Head of caudate nucleus (tissue), 42 donors: ENCODE measurements at regions not wholly inside any gene's neighbourhood (a gene's known extent, or its start where the extent isn't known, plus 50 kb on each side); places are given as distances from the start of the nearest gene placed in this dataset.

Experiments
- DNase-seq, 42 donors: peaks; one replicate each; pipeline versions ENCODE4 v3.0.0 to v3.0.0-alpha.2; 2020 to 2021; ENCODE audit warnings: mixed read lengths in 7 of 42
- intact Hi-C: fragments of 100-400 bp; cut with DNase I; formaldehyde crosslinking; loops from one replicate; pipeline ENCODE4 v1.15.0; 2022

- no peak for DNase-seq
- intact Hi-C loops = no loop called here
Observed at GRCh38 chr10:108862676-108863350, 1060.5 kb downstream of the XPNPEP1 start.

DNA sequence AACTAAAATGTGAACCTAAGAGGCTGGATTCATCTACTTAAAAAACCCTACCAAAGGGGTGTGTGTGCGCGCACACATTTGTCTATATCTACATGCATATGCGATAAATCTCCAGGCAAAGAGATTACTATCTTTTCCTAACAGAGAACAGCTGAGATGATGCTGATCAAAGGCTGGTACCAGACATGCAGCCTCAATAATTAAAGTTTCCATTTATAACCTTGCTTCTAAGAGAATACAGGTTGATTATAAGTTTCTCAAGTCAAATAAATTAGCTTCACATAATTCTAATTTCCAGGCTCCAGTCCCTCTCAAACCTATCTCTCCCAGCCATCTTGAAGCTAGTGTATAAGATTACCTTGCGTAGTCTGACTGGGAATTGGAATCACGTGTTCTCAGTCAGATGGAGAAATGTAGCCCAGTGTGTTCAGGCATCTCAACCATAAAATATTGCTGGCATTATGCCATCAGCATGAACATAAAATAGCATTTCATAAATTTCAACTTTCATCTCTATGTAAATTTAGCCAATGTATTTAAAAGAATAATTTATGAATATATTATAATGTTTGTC is 1062.0 kb downstream of the XPNPEP1 start:
- intact Hi-C loops = no loop called here
- no peak for DNase-seq

DNA sequence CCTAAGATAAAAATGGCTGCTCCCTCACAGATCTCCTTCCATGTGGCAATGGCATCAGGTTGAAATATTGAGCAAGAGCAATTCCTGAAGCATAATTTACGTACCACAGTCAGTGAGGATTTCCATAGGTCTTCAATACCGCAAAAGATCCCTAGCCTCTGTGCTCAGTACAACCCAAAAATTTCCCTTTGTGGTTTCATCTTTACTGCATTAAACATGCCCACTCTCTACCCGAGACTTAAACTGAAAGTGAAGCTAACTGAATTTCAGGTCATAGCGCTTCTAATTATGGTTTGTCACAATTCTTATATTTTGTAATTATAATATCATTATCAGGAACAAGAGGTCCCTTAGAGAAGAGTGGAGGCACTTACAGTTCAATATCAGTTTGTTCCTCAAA is 1071.1 kb downstream of the XPNPEP1 start:
- intact Hi-C loops = no loop called here
- DNase-seq = no peak

- intact Hi-C loops = no loop called here
- no peak for DNase-seq
Observed at GRCh38 chr10:108850138-108850854, 1073.0 kb downstream of the XPNPEP1 start.

DNA sequence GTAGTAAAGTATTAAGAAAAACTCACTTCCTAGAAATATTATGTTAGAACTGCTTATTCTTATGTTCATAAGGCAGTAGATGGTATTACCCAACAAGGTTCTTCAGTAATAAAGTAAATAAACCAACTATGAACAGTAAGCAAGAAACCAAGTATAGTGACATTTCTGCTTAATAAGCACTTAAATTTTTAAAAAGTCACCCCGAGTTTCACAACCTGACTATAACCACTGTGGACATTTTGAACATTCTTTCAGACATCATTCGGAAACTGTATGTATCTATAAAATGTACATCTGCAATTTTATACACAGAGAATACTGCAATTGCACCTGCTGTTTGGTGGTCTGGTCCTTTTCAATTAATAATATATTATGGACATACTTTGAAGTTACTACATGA is 1073.6 kb downstream of the XPNPEP1 start:
- intact Hi-C loops = no loop called here
- DNase-seq = no peak

GRCh38 chr10:108849186-108849585 is 1074.1 kb downstream of the XPNPEP1 start:
- intact Hi-C loops = no loop called here
- no peak for DNase-seq

- DNase-seq = no peak
- intact Hi-C loops = no loop called here
Observed at GRCh38 chr10:108848046-108848445, 1075.3 kb downstream of the XPNPEP1 start.

GRCh38 chr10:108840944-108841343 is 1082.4 kb downstream of the XPNPEP1 start:
- intact Hi-C loops = no loop called here

GRCh38 chr10:108836362-108836761 is 1086.9 kb downstream of the XPNPEP1 start:
- intact Hi-C loops = no loop called here
- no peak for DNase-seq

More at GRCh38 chr10:108840944-108841343, 1082.4 kb downstream of the XPNPEP1 start:
- DNase-seq = no peak

DNA sequence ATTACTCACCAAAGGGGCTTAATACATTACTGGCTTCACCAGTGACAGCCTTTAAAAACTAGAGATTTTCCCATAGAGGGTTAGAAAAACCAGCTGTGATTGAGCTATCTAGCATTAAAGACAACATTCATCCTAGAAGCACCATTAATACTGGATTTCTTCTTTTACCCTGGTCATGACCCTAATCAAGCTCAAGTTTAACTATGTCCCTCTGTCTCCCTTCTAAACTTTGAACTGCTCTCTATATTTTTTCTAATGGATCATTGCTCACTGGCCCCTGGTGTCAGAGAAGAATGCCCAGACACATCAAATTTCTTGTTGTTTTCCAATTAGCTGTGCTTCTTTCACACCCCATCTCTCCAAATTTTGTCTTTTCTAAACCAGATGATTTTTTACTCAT is 1101.3 kb downstream of the XPNPEP1 start:
- no peak for DNase-seq
- intact Hi-C loops = no loop called here

- no peak for DNase-seq
- intact Hi-C loops = no loop called here
Observed at GRCh38 chr10:108819302-108819701, 1104.0 kb downstream of the XPNPEP1 start.

DNA sequence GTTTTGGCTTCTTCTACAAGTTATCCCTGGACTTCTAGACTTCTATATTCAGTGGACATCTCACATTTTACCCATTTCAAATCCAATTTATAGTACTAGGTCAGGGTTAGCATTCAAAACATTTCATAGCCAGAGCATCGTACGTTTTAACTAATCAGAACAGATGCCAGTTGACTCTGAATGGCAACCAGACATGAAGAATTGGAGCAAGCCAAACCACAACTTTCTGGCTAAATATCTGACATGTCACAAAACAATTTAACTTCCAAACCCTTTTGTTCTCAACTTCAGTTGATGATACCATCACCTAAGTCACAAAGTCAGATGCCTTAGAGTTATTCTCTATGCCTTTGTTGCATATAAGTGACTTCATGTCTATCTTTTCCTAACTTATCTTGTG is 1105.7 kb downstream of the XPNPEP1 start:
- no peak for DNase-seq
- intact Hi-C loops = no loop called here

GRCh38 chr10:108817135-108817534 is 1106.2 kb downstream of the XPNPEP1 start:
- intact Hi-C loops = no loop called here
- DNase-seq = no peak

GRCh38 chr10:108812906-108813305 is 1110.4 kb downstream of the XPNPEP1 start:
- intact Hi-C loops = no loop called here
- DNase-seq = no peak

GRCh38 chr10:108812296-108812695 is 1111.0 kb downstream of the XPNPEP1 start:
- intact Hi-C loops = no loop called here
- no peak for DNase-seq

- intact Hi-C loops = no loop called here
- DNase-seq = no peak
Observed at GRCh38 chr10:108808228-108808627, 1115.1 kb downstream of the XPNPEP1 start.

DNA sequence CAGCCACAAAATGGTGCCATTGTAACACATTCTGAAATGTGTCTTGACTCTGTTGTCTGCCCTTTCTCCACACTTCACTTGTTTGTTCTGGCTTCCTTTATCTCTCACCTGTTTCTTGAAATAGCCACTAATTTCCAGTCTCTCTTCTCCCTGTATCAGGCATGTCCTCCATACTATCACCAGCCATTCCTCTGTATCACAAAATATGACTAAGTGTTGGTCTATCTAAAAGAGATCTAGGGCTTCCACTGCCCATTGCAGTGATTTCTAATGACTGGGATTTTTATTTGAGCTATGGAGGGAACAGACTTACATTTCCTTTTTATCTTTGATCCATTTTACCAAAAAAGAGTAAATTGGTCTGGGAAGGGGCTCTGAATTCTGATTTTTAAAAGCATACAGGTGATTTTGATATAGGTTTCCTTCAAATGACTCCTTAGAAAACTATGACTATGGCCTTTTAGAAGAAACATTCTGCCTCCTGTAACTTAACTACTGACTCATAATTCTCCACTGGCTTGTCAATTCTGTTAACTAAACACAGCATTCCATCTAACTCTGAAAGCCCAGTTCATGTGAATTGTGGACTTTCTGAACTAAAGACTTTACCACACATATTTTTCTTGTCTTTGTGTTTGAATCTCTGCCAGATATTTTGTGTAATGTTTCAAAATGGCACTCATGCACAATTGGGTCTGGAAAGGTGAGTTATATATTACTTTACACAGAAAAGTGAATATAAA is 1121.4 kb downstream of the XPNPEP1 start:
- DNase-seq = no peak
- intact Hi-C loops = no loop called here

- intact Hi-C loops = no loop called here
- DNase-seq = no peak
Observed at GRCh38 chr10:108801220-108801619, 1122.1 kb downstream of the XPNPEP1 start.

DNA sequence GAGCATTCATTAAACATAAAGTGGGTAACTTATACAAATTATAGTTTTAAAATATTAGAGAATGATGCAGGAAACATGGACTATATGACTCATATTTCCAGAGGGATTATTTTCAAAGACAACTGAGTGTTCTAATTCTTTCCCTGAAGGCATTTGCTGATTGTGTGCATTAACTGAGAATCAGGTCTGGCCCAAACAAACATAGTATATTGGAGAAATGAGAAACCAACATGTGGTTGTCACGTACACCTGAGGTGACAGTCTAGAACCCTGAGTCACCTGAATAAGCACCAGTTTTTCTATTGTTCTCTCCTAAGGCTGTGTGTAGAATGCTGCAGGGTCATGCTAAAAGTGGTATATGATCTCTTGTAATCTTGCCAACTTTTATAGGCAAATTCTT is 1125.7 kb downstream of the XPNPEP1 start:
- DNase-seq = no peak
- intact Hi-C loops = no loop called here
